ENCODE measurements at regions not wholly inside any gene's neighbourhood (a gene's known extent, or its start where the extent isn't known, plus 50 kb on each side); places are given as distances from the start of the nearest gene placed in this dataset.
"Not testable (repeated sequence)": the region's sequence is repeated elsewhere in the genome, so short reads cannot be mapped to it uniquely, and the experiment has no call there.

DNA sequence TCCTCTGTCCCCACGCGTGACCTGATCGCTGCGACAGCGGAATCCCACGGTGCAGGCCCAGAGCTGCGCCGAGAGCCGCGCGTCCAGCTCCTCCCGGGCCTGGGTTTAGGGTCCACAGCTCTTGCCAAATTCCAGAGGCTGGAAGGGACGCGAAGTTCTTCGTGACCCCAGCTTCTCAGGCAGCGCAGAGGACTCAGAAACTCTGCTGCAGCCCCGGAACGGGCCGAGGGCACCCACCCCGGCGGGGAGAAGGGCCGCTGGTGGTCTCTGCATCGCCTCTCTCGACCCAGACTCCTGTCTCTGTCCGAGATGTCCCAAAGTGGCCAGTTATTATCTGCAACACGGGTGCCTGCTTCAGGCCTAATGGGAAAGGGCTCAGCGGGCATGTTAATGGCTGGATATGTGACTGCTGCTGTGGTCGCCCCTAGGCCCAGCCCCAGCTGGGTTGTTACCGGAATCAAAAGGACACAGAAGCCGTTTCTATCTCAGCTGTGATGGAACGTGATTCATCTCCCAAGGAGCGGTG is 236.4 kb downstream of the VRK1 start:
- DNase-seq, result no peak

GRCh38 chr14:97036086-97036852 is 239.1 kb downstream of the VRK1 start:
- no peak for DNase-seq

DNA sequence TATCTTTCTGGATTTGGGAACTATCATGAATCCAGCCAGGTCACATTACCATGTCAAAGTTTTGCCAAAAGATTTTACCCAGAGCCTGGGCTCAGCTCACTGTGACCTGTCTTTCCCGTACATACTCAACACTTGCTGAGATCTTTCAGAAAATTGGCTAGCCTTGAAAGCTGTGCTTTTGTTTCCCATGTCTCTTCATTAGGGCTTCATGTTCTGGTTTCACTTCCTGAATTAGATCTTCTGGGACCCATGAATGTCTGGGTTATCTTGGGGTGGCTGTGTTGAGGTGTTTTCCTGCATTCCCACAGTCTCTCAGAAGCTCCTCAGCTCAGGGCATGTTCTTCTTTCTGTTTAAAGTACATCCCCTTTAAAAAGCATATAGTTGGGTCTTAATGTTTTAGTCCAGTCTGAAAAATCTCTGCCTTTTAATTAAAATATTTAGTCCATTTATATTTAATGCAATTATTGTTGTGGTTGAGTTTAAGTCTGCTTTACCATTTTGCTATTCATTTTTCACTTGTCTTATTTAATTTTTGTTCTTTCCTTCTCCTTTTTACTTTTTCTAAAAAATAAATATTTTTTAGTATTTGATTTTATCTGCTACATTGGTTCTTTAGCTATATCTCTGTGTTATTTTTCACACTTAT is 242.7 kb downstream of the VRK1 start:
- no peak for DNase-seq

GRCh38 chr14:97046967-97047366 is 249.8 kb downstream of the VRK1 start:
- no peak for DNase-seq

DNA sequence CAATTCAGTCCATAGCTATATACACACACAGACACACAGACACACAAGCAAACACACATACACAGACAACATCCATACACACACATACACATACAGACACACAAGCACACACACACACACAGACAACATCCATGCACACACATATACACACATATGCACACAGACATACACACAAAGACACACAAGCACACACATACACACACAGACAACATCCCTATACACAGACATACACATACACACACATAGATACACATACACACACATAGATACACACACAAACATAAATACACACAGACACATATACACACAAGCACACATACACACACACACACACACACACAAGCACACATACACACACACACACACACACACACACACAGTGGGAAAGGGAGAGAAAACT is 254.8 kb downstream of the VRK1 start:
- DNase-seq, result no peak

DNA sequence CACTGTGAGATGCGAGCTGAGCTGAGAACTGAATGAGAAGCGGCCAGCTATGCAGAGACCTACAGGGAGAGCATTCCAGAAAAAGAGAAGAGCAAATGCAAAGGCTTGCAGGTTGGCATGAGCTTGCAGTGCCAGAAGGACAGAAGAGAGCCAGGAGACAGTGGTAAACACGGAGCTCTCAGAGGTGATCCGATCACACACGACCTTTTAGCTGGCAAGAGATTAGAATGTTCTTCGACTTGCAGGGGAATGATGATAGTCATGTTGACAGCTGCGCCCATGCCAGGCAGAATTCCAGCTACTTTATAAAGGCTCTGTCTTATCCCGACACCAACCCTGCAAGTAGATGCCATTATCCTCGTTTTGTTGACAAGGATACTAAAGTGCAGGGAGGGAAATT is 256.8 kb downstream of the VRK1 start:
- DNase-seq, result no peak

DNA sequence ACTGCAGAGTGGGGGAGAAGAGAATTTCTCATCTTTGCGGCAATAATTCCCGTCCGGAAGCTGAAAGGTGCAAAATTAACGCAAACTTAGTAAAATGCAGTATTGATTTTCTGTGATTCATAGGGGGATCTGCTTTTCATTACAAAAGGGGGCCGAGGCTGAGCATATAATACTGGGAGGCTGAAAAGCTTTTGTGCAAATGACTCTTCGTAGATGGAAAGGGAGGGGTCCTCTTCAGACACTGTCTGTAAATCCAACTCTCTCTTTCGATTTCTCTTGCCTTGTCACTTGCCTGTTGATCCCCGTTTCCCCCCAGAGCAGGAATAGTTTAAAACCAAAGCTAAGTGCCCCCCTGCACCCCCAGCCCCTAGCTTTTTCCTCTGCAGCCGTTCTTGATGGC is 258.2 kb downstream of the VRK1 start:
- DNase-seq, result no peak

DNA sequence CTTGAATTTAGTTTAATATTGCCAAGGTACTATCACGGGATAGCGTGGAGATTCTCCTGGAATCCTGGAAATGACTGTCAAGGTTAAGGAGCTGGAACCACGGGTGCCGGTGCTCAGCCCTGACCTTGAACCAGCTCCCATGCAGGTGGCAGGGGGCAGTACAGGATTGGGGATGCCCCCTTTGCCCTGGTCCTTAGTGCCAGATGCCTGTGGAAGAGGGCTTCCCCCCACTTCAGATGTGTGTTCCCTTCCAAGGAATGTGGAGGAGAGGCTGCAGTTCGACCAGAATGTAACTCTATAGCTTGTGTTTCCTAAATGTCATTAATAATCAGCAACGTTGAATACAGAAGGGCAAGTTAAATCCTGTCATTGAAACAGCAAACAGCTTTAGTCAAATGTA is 258.9 kb downstream of the VRK1 start:
- DNase-seq, result no peak

DNA sequence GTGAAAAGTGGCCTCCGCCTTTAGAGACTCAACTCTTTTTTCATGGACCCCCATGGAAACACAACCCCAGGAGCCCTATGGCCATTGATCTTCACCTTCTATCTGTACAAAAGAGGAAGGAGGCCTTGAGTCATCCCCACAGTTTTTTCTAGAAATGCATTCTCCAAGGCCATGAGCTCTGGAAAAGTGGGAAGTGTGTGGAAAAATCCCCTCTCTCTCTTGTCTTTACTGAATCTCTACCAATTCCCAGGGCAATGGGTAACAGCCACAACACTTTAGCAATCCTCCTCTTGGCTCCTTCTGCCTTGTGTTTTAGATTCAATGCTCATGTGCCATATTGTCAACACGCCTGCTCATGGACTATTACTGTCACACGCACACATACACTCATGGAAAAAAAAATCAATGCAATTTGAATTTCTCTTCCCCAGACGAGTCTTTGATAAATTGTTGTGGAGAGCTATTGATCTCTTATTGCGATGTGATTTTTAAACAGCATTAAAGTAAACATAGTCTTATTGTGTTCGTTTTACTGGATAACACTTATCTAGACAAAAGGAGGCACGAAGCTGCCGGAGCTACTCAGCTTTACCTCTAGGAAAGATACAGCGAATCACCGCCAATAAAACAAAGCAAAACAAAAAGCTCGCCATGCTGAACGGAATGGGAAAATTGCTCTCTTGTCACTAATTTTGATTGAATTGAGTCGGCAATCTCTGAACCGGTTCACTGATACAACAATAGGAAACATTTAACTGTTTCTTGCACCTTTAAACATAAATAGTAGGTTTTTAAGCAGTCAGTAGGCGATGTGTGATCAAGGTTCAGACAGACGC is 260.3 kb downstream of the VRK1 start:
- no peak for DNase-seq

GRCh38 chr14:97058074-97058467 is 260.9 kb downstream of the VRK1 start:
- no peak for DNase-seq

- DNase-seq, result no peak
Observed at GRCh38 chr14:97058589-97058988, 261.4 kb downstream of the VRK1 start.

DNA sequence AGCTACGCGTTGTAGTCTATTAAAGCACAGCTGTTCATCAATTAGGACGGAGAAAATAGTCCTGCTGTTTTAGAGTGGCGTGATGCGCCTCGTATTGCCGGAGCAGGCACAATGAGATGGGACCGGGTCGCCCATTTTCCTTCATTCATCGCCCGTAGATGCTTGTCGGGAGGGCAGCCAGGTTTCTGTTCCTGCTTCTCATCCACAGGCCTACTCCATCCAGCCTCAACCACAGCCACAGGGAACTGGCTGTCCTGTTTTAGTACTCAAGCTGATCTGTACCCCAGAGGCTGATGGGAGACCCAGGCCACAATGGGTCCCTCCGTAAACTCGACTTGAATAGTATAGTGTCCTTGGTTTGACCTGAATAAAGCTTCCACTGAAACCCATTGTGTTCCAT is 264.0 kb downstream of the VRK1 start:
- no peak for DNase-seq

- no peak for DNase-seq
Observed at GRCh38 chr14:97061714-97062113, 264.5 kb downstream of the VRK1 start.

DNA sequence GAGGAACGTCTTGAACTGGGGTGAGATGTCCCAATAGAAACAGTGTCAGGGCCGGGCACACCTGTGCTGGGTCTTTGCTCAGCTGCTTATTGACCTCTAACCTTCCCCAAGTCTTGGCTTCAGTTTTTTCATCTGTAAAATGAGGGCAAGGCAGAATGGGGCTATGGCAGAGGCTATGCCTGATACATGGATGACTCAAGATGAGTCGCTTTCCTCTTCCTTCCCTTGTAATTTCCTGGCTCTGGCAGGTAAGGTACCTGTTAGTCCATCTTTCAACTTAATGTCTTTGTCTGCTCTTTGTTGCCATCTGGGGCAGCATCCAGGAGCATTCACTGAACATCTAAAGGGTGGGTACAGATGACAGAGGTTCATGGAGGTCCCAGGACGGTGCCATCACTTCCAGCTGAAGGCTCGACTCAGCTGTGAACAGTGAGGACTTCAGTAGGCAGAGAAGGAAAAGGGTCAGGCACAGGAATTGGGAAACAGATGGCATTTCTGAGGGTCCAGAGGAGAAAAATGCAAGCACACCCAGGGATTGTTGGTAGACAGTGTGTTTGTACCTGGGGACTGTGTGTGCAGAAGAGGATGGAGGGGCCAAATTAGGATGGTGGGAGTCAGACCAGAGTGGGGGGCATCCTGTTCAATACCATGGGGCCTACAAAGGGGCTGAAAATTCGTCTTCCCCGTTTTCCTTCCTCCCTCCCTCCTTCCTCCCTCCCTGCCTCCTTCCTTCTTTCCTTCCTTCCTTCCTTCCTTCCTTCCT is 268.3 kb downstream of the VRK1 start:
- no peak for DNase-seq

GRCh38 chr14:97066068-97066899 is 269.1 kb downstream of the VRK1 start:
- no peak for DNase-seq

DNA sequence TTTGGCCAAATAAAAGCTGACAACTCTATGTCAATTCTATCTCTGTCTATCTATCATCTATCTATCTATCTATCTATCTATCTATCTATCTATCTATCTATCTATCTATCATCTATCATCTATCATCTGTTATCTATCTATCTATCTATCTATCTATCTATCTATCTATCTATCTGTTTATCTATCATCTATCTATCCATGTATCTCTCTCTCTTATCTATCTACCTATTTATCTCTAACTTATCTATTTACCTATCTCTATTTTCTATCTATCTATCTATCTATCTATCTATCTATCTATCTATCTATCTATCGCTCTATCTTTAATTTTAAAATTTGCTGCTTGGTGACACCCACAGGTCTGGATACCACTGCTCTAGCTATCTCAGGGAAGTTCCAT is 271.1 kb downstream of the VRK1 start:
- DNase-seq, result not testable (repeated sequence)

- DNase-seq, result no peak
Observed at GRCh38 chr14:97070259-97070658, 273.1 kb downstream of the VRK1 start.

- no peak for DNase-seq
Observed at GRCh38 chr14:97071177-97071576, 274.0 kb downstream of the VRK1 start.

DNA sequence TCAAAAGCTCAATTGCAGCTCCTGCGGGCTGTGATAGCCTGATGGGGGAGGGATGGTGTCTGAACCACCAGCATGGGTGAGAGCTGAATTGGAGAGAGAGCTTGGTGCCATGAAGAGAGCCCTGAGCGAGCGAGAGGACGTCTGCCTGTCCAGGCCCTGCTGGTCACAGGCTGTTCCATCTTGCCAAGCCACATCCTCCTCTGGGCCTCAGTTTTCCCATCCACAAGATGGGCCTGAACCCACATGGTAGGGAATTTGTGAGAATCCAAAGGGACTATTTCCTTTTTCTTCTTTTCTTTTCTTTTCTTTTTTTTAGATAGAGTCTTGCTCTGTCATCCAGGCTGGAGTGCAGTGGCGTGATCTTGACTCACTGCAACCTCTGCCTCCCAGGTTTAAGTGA is 276.4 kb downstream of the VRK1 start:
- DNase-seq, result no peak

DNA sequence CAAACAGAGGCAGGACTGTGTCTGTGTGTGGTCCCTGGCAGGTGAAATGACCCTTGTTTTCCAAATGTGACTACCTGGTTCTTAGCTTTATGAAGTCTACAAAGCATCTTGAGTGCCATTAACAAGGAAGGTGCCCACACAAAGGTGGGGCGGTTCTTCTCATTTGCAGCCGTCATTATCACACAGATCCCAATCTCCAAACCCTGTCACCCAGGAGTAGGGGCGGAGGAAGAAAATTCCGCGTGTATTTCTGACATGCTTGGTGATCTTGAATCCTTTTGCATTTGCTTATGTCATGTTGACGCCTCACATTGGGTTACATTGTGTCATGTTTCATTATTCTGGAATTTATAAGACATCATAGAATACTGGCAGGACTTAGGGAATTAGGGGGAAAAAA is 277.3 kb downstream of the VRK1 start:
- no peak for DNase-seq

- no peak for DNase-seq
Observed at GRCh38 chr14:97074856-97075255, 277.7 kb downstream of the VRK1 start.

DNA sequence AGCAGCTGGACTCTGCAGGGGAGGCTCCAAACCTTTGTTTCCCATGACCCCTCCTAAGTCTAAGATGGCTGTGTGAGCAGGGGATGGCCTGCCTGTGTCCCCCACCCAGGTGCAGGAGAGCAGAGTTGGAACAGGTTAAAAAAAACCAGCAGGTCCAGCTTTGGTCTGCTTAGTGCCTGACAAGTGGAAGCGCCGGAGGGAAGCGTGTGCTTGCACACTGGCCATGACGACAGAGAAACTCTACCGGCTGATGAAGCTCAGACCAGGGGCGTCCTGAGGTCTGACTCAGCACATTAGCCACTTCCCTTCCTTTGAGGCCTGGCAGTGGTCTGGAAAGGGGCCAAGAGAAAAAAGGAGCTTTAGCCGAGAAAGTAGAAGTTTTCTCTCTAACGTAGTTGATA is 280.1 kb downstream of the VRK1 start:
- no peak for DNase-seq
